Cardiac muscle cell (in vitro differentiated cells and primary cell): ENCODE measurements at regions not wholly inside any gene's neighbourhood (a gene's known extent, or its start where the extent isn't known, plus 50 kb on each side); places are given as distances from the start of the nearest gene placed in this dataset.

Source experiments
- DNase-seq, 2 donors: peaks; one replicate each; pipeline versions ENCODE4 v3.0.0 to v3.0.0-alpha.2; 2010 to 2017; ENCODE audit warnings: low read depth in 1 of 2, low spot score in 1 of 2
- H3K27ac ChIP-seq: fragments of 200-600 bp; sonication (generic); 2 replicates; pipeline ENCODE4 v1.5.1; 2016
- H3K27me3 ChIP-seq: fragments of 200-600 bp; sonication (generic); 2 replicates; pipeline ENCODE4 v1.6.0; 2016; ENCODE audit warnings: control low read depth
- H3K36me3 ChIP-seq: fragments of 200-600 bp; sonication (generic); 2 replicates; pipeline ENCODE4 v1.5.1; 2016; ENCODE audit warnings: control low read depth
- H3K4me1 ChIP-seq: fragments of 200-600 bp; sonication (generic); 2 replicates; pipeline ENCODE4 v1.8.1; 2017; ENCODE audit warnings: low read depth, mild to moderate bottlenecking, mixed run types
- H3K4me3 ChIP-seq: fragments of 200-600 bp; sonication (generic); 2 replicates; pipeline ENCODE4 v1.5.1; 2016; ENCODE audit warnings: mild to moderate bottlenecking
- H3K9me3 ChIP-seq: fragments of 200-600 bp; sonication (generic); 2 replicates; pipeline ENCODE4 v1.5.1; 2017; ENCODE audit warnings: low read depth, mild to moderate bottlenecking, control low read depth
- TF ChIP-seq, protein P1 (sequence below): IDR thresholded peaks from 2 replicates; pipeline ENCODE4 v1.5.1; 2012; ENCODE audit warnings: low read depth, mild to moderate bottlenecking, low read length

- no peak overlapping the region for H3K27ac ChIP-seq
- TF ChIP-seq, protein P1, sequence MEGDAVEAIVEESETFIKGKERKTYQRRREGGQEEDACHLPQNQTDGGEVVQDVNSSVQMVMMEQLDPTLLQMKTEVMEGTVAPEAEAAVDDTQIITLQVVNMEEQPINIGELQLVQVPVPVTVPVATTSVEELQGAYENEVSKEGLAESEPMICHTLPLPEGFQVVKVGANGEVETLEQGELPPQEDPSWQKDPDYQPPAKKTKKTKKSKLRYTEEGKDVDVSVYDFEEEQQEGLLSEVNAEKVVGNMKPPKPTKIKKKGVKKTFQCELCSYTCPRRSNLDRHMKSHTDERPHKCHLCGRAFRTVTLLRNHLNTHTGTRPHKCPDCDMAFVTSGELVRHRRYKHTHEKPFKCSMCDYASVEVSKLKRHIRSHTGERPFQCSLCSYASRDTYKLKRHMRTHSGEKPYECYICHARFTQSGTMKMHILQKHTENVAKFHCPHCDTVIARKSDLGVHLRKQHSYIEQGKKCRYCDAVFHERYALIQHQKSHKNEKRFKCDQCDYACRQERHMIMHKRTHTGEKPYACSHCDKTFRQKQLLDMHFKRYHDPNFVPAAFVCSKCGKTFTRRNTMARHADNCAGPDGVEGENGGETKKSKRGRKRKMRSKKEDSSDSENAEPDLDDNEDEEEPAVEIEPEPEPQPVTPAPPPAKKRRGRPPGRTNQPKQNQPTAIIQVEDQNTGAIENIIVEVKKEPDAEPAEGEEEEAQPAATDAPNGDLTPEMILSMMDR = no peak
- peaks cover 12% of the 10 kb centered on the region for H3K4me1 ChIP-seq
- no peak overlapping the region for H3K4me3 ChIP-seq
- H3K9me3 ChIP-seq = no peaks in the 10 kb centered on the region
- H3K36me3 ChIP-seq = no peaks in the 10 kb centered on the region
- peaks cover 56% of the 10 kb centered on the region for H3K27me3 ChIP-seq
- no peak for DNase-seq
Observed at GRCh38 chr12:3363608-3364007, 127.4 kb upstream of the PRMT8 start.

- Histone ChIP-seq H3K27me3 (peaks cover 60% of the 10 kb centered on the region), H3K36me3 (no peaks in the 10 kb centered on the region)
- TF ChIP-seq, protein P1 = no peak
Observed at GRCh38 chr12:3364226-3364625, 126.8 kb upstream of the PRMT8 start.

DNA sequence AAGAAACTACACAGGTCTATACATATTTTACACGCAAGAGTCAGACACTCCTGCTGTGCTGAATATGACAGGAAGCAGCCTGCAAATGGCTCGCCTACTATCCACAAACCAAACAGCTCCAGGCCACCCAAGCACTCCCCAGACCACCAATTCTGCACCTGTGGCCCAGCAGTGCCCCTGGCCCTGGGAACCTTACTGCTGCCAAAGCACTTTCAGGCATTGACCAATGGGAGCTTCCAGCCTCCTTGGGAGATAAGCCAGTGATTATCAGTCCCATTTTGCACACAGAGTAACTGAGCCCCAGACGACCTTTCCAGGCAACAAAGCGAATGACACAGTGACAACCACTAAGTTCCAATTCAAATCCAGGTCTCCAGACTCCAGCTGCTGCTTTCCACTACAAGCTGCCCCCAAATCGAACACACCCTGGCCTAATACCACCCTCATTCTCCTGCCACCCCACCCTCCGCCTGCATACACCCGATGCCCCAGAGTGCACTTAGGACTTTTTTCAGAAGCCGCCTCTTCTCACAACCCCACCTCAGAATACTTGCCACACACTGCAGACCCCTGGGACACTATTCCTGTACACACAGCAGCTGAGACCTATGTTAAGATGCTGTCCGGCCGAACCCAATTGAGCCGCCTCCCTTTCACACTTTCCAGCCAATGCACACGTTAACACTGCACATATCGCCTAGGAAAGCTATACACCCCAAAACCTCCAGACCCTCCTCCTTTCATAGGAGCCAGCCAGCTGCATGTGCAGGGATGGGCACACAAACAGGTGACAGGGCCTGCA lies 126.1 kb upstream of the PRMT8 start:
- Histone ChIP-seq H3K27ac (no peak overlapping the region), H3K4me3 (no peak overlapping the region), H3K36me3 (no peaks in the 10 kb centered on the region), H3K27me3 (peaks cover 60% of the 10 kb centered on the region), H3K9me3 (no peaks in the 10 kb centered on the region), H3K4me1 (peaks cover 5% of the 10 kb centered on the region)
- TF ChIP-seq, protein P1 = no peak
- no peak for DNase-seq

More at GRCh38 chr12:3364226-3364625, 126.8 kb upstream of the PRMT8 start:
- H3K4me3 ChIP-seq = no peak overlapping the region
- DNase-seq = no peak
- no peak overlapping the region for H3K27ac ChIP-seq
- H3K9me3 ChIP-seq = no peaks in the 10 kb centered on the region
- peaks cover 6% of the 10 kb centered on the region for H3K4me1 ChIP-seq

GRCh38 chr12:3365463-3366411 lies 125.3 kb upstream of the PRMT8 start:
- peaks cover 61% of the 10 kb centered on the region for H3K27me3 ChIP-seq
- peak; percentile 10 to 72 for DNase-seq
- H3K9me3 ChIP-seq = no peaks in the 10 kb centered on the region
- H3K27ac ChIP-seq = no peak overlapping the region
- no peaks in the 10 kb centered on the region for H3K36me3 ChIP-seq
- TF ChIP-seq, protein P1 = no peak
- H3K4me1 ChIP-seq = peaks cover 5% of the 10 kb centered on the region
- peak overlapping the region; percentile 45 for H3K4me3 ChIP-seq

DNA sequence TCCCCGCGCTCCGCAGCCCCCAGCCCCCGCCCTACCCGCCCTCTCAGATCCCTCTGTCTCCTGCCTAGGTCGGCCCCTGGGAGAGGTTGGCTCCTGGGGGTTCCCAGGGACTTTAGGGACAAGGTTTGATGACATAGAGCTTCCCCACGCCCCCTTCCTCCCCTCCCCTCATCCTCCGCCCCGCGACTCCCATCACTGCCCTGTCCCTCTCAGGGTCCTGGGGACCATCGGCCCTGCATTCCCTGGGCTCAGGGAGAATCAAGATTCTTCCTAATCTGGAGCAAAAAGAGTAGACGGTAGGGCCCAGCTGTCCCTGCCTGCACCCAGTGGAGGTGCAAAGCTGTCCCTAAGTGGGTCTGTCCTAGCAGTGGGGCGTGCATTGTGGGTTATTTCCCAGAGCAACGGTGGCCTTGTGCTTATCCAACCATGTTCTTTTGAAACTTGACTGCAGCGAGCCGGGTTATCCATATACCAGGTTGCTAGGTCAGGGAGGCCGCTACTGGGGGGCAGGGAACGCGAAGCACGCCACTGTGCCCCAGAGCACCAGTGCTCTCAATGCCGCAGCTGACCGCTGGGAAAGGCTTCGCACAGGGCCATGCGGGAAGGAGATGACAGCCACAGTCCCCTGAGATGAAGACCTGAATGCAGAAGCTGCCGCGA lies 124.4 kb upstream of the PRMT8 start:
- Histone ChIP-seq H3K9me3 (no peaks in the 10 kb centered on the region), H3K4me3 (peak overlapping the region; percentile 45)
- DNase-seq = no peak

More for the DNA sequence above, 124.4 kb upstream of the PRMT8 start:
- TF ChIP-seq, protein P1 = no peak
- Histone ChIP-seq H3K36me3 (no peaks in the 10 kb centered on the region), H3K27ac (no peak overlapping the region), H3K27me3 (peaks cover 64% of the 10 kb centered on the region), H3K4me1 (peaks cover 5% of the 10 kb centered on the region)
